Activated B cell treated with CpG ODN at 0.5 μM for 24 hours (primary cell): ENCODE measurements at regions not wholly inside any gene's neighbourhood (a gene's known extent, or its start where the extent isn't known, plus 50 kb on each side); places are given as distances from the start of the nearest gene placed in this dataset.

Experiments used
- ATAC-seq: fragments of 200-7000 bp; cut with Tn5 transposase; one replicate; pipeline ENCODE4 v1.10.0; 2021; ENCODE audit warnings: low read depth, mild to moderate bottlenecking, moderate library complexity
- CTCF ChIA-PET: fragments of 350-600 bp; sonication (Branson Sonifier 250); formaldehyde crosslinking; loops from one replicate; lab custom pipeline; 2021; ENCODE audit warnings: antibody characterized with exemption; lab: Charles Lee
- POLR2A ChIA-PET: fragments of 350-600 bp; sonication (Branson Sonifier 250); formaldehyde crosslinking; loops from one replicate; lab custom pipeline; 2021; ENCODE audit warnings: antibody characterized with exemption; lab: Charles Lee
- DNase-seq: peaks from one replicate; pipeline ENCODE4 v3.0.0; 2022
- H3K27ac Mint-ChIP-seq: one replicate; pipeline ENCODE4 v1.8.0; 2020; ENCODE audit warnings: mixed read lengths
- H3K27me3 Mint-ChIP-seq: one replicate; pipeline ENCODE4 v1.8.0; 2021; ENCODE audit warnings: mixed read lengths
- H3K36me3 Mint-ChIP-seq: one replicate; pipeline ENCODE4 v1.8.0; 2021; ENCODE audit warnings: low read depth, mixed read lengths
- H3K4me1 Mint-ChIP-seq: one replicate; pipeline ENCODE4 v1.8.0; 2021; ENCODE audit warnings: mixed read lengths
- H3K4me3 Mint-ChIP-seq: one replicate; pipeline ENCODE4 v1.8.0; 2020; ENCODE audit warnings: mild to moderate bottlenecking, mixed read lengths
- H3K9me3 Mint-ChIP-seq: one replicate; pipeline ENCODE4 v1.8.0; 2020; ENCODE audit warnings: mixed read lengths
- intact Hi-C: fragments of 100-400 bp; cut with micrococcal nuclease; formaldehyde crosslinking; loops from one replicate; pipeline ENCODE4 v1.15.1; 2024
- TF ChIP-seq, protein P1 (sequence below): fragments of 200-600 bp; IDR thresholded peaks from one replicate; pipeline ENCODE4 v1.8.0; 2022; ENCODE audit warnings: antibody characterized with exemption, mild to moderate bottlenecking

DNA sequence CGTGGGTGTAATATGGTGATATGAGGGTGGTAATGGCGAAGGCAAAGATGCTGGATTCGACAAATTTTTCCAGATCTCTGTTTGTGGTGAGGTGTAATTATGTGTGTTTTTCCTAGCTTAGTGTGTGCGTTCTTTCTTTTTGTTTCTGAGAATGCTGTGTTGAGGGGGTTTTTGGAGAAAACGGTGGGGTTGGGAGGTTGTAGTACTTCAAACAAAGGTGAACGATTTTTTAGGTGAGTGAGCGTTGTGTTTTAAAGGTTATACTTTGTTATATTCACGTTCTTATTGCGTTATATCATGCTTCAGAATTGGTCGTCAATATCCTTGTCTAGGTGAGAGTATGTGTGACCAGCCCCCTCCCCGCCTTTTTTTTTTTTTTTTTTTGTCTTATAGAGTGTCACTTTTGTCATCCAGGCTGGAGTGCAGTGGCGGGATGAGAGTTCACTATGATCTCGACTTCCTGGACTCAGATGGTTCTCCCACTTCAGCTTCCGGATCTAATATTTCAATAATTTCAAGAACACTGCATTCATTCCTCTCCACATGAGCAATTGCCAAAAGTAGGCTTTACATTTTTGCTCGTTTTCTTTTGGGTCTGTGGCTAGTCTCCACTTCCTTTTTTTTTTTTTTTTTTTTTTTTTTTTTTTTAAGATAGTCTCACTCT is 82.2 kb upstream of the RNU2-1 start:
- DNase-seq (no peak), ATAC-seq (no peak)
- no peak overlapping the region for H3K27ac Mint-ChIP-seq
- H3K36me3 Mint-ChIP-seq: peaks cover 6% of the 10 kb centered on the region
- POLR2A ChIA-PET: interaction anchor here (0.5 to 8.9 kb wide), 72 partner anchors 10 to 2000 kb away, joined by 3 to 359 read pairs (median 5); partner anchors contain the start of genes AOC2, ARL4D, BECN1 and BRCA1
- H3K9me3 Mint-ChIP-seq: peaks cover 7% of the 10 kb centered on the region
- CTCF ChIA-PET: interaction anchor here (0.9 to 1.6 kb wide), 5 partner anchors 100 to 492 kb away, joined by 3 to 6 read pairs (median 4); partner anchors contain the start of genes BECN1, DHX8 and TMEM106A
- TF ChIP-seq, protein P1, sequence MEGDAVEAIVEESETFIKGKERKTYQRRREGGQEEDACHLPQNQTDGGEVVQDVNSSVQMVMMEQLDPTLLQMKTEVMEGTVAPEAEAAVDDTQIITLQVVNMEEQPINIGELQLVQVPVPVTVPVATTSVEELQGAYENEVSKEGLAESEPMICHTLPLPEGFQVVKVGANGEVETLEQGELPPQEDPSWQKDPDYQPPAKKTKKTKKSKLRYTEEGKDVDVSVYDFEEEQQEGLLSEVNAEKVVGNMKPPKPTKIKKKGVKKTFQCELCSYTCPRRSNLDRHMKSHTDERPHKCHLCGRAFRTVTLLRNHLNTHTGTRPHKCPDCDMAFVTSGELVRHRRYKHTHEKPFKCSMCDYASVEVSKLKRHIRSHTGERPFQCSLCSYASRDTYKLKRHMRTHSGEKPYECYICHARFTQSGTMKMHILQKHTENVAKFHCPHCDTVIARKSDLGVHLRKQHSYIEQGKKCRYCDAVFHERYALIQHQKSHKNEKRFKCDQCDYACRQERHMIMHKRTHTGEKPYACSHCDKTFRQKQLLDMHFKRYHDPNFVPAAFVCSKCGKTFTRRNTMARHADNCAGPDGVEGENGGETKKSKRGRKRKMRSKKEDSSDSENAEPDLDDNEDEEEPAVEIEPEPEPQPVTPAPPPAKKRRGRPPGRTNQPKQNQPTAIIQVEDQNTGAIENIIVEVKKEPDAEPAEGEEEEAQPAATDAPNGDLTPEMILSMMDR: no peak
- H3K27me3 Mint-ChIP-seq: no peaks in the 10 kb centered on the region
- intact Hi-C loops: loop anchor here (1.0 kb wide), 5 partner anchors 45 to 292 kb away; partner anchors contain the start of genes DHX8, NBR1 and TMEM106A
- H3K4me1 Mint-ChIP-seq: peaks cover 17% of the 10 kb centered on the region
- no peak overlapping the region for H3K4me3 Mint-ChIP-seq

- H3K9me3 Mint-ChIP-seq: peaks cover 7% of the 10 kb centered on the region
- DNase-seq (no peak), ATAC-seq (no peak)
- intact Hi-C loops: loop anchor here (1.0 kb wide), 3 partner anchors 46 to 168 kb away; partner anchors contain the start of genes DHX8 and NBR1
- H3K36me3 Mint-ChIP-seq: peaks cover 6% of the 10 kb centered on the region
- CTCF ChIA-PET: interaction anchor here (0.9 to 1.6 kb wide), 4 partner anchors 104 to 491 kb away, joined by 3 to 6 read pairs (median 4); partner anchors contain the start of genes BECN1, DHX8 and TMEM106A
- POLR2A ChIA-PET: interaction anchor here (0.5 to 8.9 kb wide), 59 partner anchors 9 to 1761 kb away, joined by 3 to 359 read pairs (median 7); partner anchors contain the start of genes AOC2, ARL4D, BECN1 and BRCA1
- no peaks in the 10 kb centered on the region for H3K27me3 Mint-ChIP-seq
- TF ChIP-seq, protein P1: no peak
- peaks cover 17% of the 10 kb centered on the region for H3K4me1 Mint-ChIP-seq
- no peak overlapping the region for H3K4me3 Mint-ChIP-seq
- no peak overlapping the region for H3K27ac Mint-ChIP-seq
Measured at GRCh38 chr17:43315369-43315768, 81.6 kb upstream of the RNU2-1 start.

GRCh38 chr17:43314611-43315011 is 80.8 kb upstream of the RNU2-1 start:
- TF ChIP-seq, protein P1: no peak
- Mint-ChIP-seq H3K27ac (no peak overlapping the region), H3K4me3 (no peak overlapping the region), H3K9me3 (peaks cover 7% of the 10 kb centered on the region), H3K36me3 (peaks cover 6% of the 10 kb centered on the region), H3K27me3 (no peaks in the 10 kb centered on the region), H3K4me1 (peaks cover 17% of the 10 kb centered on the region)
- CTCF ChIA-PET: interaction anchor here (1.4 to 1.6 kb wide), 3 partner anchors 143 to 490 kb away, joined by 3 to 6 read pairs (median 4); partner anchors contain the start of genes BECN1 and DHX8
- no peak for DNase-seq
- intact Hi-C loops: loop anchor here (1.0 kb wide), 3 partner anchors 47 to 169 kb away; partner anchors contain the start of genes DHX8 and NBR1
- no peak for ATAC-seq
- POLR2A ChIA-PET: interaction anchor here (0.5 to 8.9 kb wide), 30 partner anchors 8 to 1037 kb away, joined by 3 to 359 read pairs (median 12); partner anchors contain the start of genes BRCA1, CNTD1, COA3 and DHX8

DNA sequence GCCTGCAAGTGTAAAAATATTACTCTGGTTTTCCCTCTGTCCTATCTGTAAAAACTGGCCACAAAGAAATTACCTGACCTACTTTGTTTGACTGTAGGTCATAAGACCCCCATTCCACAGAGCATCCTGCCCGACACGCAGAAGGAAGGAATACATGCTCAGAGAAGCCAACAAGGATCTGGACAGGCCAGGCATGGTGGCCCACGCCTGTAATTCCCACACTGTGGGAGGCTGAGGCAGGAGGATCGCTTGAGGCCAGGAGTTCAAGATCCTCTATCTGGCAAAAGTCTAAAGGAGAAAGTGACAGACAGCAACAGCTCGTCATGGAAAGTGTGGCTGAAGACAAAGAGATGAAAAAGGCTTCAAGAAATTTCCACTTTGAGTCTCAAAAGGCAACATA is 78.2 kb upstream of the RNU2-1 start:
- TF ChIP-seq, protein P1: no peak
- H3K4me3 Mint-ChIP-seq: no peak overlapping the region
- CTCF ChIA-PET: no interaction called here
- intact Hi-C loops: no loop called here
- peaks cover 8% of the 10 kb centered on the region for H3K4me1 Mint-ChIP-seq
- POLR2A ChIA-PET: interaction anchor here (0.7 kb wide), 1 partner anchor 49 kb away, joined by 4 read pairs; no protein-coding TSS in a partner anchor
- no peaks in the 10 kb centered on the region for H3K9me3 Mint-ChIP-seq
- H3K36me3 Mint-ChIP-seq: no peaks in the 10 kb centered on the region
- H3K27me3 Mint-ChIP-seq: no peaks in the 10 kb centered on the region
- H3K27ac Mint-ChIP-seq: peak overlapping the region; percentile 9
- ATAC-seq (no peak), DNase-seq (no peak)
